ENCODE measurements at regions not wholly inside any gene's neighbourhood (a gene's known extent, or its start where the extent isn't known, plus 50 kb on each side); places are given as distances from the start of the nearest gene placed in this dataset.

GRCh38 chr5:3324421-3325101 lies 271.1 kb upstream of the IRX1 start:
- no peak for TF ChIP-seq MAX (IDR thresholded peaks at IDR 0.05)
- no peak for TF ChIP-seq BHLHE40 (IDR thresholded peaks at IDR 0.05; ENCODE audit: low read depth, low read length)
- no peak for TF ChIP-seq EP300 (IDR thresholded peaks at IDR 0.05)

Measured in A549 (cell line).